ENCODE measurements at regions not wholly inside any gene's neighbourhood (a gene's known extent, or its start where the extent isn't known, plus 50 kb on each side); places are given as distances from the start of the nearest gene placed in this dataset.
"Not testable (repeated sequence)": the region's sequence is repeated elsewhere in the genome, so short reads cannot be mapped to it uniquely, and the experiment has no call there.

DNA sequence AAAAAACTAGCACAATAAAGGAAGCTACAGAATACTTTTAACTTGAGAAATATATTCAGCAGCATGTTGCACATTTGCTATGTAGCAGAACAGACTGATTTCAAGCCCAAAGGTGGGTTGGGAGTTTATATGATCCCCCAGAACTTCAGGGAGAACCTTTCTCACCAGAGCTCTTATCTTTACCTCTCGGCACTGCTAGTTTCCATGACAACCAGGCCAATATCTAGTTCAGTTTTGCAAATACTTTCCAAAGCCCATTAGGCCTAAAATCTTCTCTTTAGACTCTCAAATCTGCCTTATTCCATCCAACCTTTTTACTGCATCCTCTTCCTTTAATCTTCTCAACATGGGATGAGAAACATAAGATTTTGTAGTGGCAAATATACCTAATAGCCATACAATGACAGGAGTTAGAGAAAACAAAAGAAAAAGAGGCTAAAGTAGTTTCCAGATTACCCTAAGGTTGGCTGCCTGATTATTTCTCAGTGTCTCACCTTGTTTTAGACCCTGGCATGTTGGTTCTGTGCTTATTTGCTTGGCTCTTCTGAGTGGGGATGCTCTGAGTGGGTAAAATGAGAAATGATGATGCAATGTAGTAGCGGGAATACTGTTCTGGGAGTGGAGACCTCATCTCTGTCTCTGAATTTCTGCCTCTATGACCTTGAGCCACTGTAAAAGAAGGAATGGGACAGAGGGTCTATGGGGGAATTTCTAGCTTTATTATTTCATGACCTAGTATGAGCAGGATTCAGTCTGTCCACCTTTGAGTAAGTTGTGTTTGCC is 427.6 kb upstream of the STXBP6 start:
- Histone ChIP-seq H3K4me1 (replicated peaks in 1 of 2) (no peaks in the 10 kb centered on the region), H3K27ac (no peak overlapping the region), H3K4me3 (no peak overlapping the region)
- 0 to 90% (median 43%) methylated on average over 1 to 2 of the region's 2 CpGs; no CpG with 5 or more reads in 4 of the 10 experiments for WGBS, 10 experiments
- no peak for ATAC-seq (replicated peaks in 6 of 8)
- in situ Hi-C loops (cut with MboI; ENCODE audit: low pct_unique_long_range_greater_than_20kb in 2 of 9, low sequenced_read_pairs in 9 of 9, unreplicated experiment in 9 of 9): no loop called here

DNA sequence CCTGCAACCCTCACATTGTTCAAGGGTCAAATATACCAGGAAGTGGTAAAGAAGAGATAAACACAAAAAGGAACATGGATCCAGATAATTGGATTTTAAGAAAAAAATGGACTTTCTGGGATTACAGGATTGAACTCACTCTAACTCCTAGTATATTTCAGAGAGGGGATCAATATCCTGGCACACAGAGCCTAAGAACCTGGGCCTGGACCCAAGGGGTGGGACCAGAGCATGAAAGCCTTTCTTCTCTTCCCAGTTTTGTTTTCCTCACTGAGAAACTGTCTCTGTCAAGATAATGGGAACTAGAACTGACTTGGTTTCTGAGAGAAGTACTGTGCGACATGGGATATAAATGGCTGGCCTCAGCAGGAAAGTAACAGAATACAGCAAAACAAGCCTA is 422.8 kb upstream of the STXBP6 start:
- H3K27ac ChIP-seq: no peak overlapping the region
- H3K4me3 ChIP-seq: no peak overlapping the region
- in situ Hi-C loops (cut with MboI; ENCODE audit: low pct_unique_long_range_greater_than_20kb in 2 of 9, low sequenced_read_pairs in 9 of 9, unreplicated experiment in 9 of 9): no loop called here
- H3K4me1 ChIP-seq (replicated peaks in 1 of 2): no peaks in the 10 kb centered on the region
- 0 to 100% (median 91%) methylated on average over 1 of the region's 1 CpG; no CpG with 5 or more reads in 2 of the 10 experiments for WGBS, 10 experiments
- no peak for ATAC-seq (replicated peaks in 6 of 8)

DNA sequence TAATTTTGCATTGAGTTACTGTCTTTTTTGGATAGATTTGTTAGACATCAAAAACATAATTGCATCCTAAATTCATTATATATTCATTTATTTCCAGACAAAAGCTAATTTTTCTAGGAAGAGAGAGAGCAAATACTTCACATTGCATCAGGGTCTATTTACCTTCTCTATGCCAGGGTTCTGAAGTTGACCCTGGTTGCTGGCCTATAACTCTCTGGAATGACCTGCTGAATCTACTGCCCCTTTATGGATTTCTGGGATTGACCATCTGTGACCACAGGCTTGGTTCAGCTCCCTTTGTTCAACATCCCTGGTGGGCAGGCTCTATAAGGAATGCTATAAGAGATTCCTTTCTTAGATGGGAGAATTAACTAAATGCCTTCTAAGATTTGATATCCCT is 414.8 kb upstream of the STXBP6 start:
- H3K27ac ChIP-seq: no peak overlapping the region
- no peak for ATAC-seq (replicated peaks in 6 of 8)
- H3K4me1 ChIP-seq (replicated peaks in 1 of 2): no peaks in the 10 kb centered on the region
- in situ Hi-C loops (cut with MboI; ENCODE audit: low pct_unique_long_range_greater_than_20kb in 2 of 9, low sequenced_read_pairs in 9 of 9, unreplicated experiment in 9 of 9): no loop called here
- no peak overlapping the region for H3K4me3 ChIP-seq

DNA sequence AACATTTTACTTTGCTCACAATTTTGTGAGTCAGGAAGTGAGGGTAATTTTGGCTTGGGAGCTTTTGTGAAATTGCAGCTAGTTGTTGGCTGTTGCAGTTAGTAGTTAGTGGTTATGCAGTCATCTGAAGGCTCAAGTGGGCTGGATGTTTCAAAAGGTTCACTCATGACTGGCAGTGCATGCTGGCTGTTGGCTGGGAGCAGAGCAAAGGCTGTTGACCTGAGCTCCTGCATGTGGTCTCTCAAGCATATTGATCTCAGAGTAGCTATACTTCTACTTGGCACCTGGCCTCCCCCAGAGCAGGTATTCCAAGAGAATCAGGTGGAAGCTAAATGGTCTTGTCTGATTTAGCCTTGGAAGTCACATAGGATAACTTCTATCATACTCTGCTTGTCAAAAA is 414.1 kb upstream of the STXBP6 start:
- in situ Hi-C loops (cut with MboI; ENCODE audit: low pct_unique_long_range_greater_than_20kb in 2 of 9, low sequenced_read_pairs in 9 of 9, unreplicated experiment in 9 of 9): no loop called here
- ATAC-seq (replicated peaks in 6 of 8): no peak
- Histone ChIP-seq H3K4me3 (no peak overlapping the region), H3K4me1 (replicated peaks in 1 of 2) (no peaks in the 10 kb centered on the region), H3K27ac (no peak overlapping the region)

DNA sequence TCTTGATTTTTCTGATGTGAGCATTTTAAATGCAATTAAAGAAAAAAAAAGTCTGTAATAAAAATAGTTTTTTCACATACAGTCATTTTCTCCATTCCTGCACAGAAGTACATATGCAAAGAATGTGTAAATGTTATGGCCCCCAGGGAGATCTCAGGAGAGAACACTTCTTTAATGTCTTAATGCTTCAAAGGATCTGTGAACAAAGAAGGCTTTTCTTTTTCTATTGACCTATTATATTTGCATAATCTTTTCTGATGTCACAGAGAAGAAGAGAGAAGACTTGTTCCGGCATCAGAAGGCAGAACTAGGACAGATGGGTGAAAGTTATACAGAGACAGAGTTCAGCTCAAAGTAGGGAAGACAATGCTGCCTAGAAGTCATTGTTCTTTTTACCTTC is 413.5 kb upstream of the STXBP6 start:
- in situ Hi-C loops (cut with MboI; ENCODE audit: low pct_unique_long_range_greater_than_20kb in 2 of 9, low sequenced_read_pairs in 9 of 9, unreplicated experiment in 9 of 9): no loop called here
- WGBS, 10 experiments: 0 to 29% (median 13%) methylated on average over 1 of the region's 1 CpG; no CpG with 5 or more reads in 4 of the 10 experiments
- Histone ChIP-seq H3K4me3 (no peak overlapping the region), H3K27ac (no peak overlapping the region), H3K4me1 (replicated peaks in 1 of 2) (no peaks in the 10 kb centered on the region)
- peak in 5 of 8 experiments; percentile 35 to 97 (median 72) for ATAC-seq (replicated peaks in 6 of 8)

DNA sequence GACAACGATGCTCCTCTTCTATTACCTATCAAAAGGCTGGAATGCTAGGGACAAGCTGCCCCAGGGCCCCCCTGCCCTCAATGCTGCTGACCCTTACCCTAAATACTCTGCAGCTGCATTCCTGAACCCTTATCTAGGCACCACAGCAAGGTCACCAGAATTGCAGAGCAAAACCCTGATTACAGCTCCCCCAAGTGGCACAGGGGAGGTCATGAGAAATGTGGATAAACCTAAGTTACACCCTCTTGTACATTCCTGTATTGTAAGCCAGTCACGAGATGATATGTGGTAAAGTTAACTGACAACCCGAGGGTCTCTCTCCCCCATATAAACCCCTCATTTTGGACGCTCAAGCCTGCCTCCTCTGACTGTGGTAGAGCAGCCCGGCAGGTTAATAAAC is 411.8 kb upstream of the STXBP6 start:
- H3K4me1 ChIP-seq (replicated peaks in 1 of 2): no peaks in the 10 kb centered on the region
- ATAC-seq (replicated peaks in 6 of 8): no peak
- no peak overlapping the region for H3K4me3 ChIP-seq
- WGBS, 10 experiments: 0 to 100% (median 72%) methylated on average over 1 to 4 of the region's 5 CpGs; no CpG with 5 or more reads in 1 of the 10 experiments
- in situ Hi-C loops (cut with MboI; ENCODE audit: low pct_unique_long_range_greater_than_20kb in 2 of 9, low sequenced_read_pairs in 9 of 9, unreplicated experiment in 9 of 9): no loop called here
- no peak overlapping the region for H3K27ac ChIP-seq

DNA sequence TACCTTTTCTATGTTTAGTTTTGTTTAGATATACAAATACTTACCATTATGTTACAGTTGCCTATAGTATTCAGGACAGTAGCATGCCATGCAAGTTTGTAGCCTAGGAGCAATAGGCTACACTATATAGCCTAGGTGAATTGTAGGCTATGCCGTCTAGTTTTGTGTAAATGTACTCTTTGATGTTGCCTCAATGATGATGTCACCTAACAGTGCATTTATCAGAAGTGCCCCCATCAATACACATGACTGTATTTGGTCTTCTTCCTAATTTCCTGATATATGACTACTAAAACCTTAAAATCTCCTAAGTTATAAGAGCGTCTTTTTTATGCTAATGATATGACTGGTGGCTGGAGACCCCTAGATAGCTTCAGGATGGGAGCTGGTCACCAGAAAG is 394.4 kb upstream of the STXBP6 start:
- WGBS, 10 experiments: 0 to 100% (median 88%) methylated on average over 1 to 2 of the region's 2 CpGs; no CpG with 5 or more reads in 2 of the 10 experiments
- in situ Hi-C loops (cut with MboI; ENCODE audit: low pct_unique_long_range_greater_than_20kb in 2 of 9, low sequenced_read_pairs in 9 of 9, unreplicated experiment in 9 of 9): no loop called here
- no peak for ATAC-seq (replicated peaks in 6 of 8)
- no peak overlapping the region for H3K4me3 ChIP-seq
- no peak overlapping the region for H3K27ac ChIP-seq
- H3K4me1 ChIP-seq (replicated peaks in 1 of 2): no peaks in the 10 kb centered on the region

DNA sequence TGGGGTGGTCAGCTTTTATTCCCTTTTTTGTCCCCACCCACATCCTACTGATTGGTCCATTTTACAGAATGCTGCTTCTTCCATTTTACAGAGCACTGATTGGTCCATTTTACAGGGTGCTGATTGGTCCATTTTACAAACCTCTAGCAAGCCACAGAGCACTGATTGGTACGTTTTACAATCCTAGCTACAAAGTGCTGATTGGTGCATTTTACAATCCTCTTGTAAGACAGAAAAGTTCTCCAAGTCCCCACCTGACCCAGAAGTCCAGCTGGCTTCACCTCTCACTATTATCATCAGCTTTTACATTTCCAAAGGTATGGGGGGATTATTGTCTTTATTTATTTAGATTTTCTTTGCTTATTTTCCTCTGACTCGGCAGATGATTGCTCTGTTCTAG is 390.4 kb upstream of the STXBP6 start:
- 27 to 100% (median 75%) methylated on average over 1 to 2 of the region's 2 CpGs; no CpG with 5 or more reads in 2 of the 10 experiments for WGBS, 10 experiments
- ATAC-seq (replicated peaks in 6 of 8); H3K27ac ChIP-seq; in situ Hi-C loops (cut with MboI; ENCODE audit: low pct_unique_long_range_greater_than_20kb in 2 of 9, low sequenced_read_pairs in 9 of 9, unreplicated experiment in 9 of 9); H3K4me1 ChIP-seq (replicated peaks in 1 of 2); H3K4me3 ChIP-seq: not testable (repeated sequence)

DNA sequence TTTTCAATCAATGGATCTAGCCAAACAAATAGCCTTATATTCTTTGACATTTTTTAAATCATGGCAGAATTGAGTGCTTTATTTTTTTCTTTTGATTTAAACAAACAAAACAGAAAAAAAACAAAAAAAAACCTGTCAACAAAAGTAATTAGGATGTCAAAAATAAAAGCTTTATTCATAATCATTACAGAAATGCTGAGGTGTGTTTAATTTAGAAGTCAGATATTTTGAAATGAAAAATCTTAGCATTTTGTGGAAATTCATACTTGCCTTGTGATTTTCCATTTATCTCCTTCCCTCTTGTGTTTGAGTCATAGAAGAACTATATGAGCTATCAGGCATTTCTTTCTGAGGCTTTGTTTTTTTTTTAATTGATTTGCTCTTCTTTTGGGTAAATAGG is 387.0 kb upstream of the STXBP6 start:
- in situ Hi-C loops (cut with MboI; ENCODE audit: low pct_unique_long_range_greater_than_20kb in 2 of 9, low sequenced_read_pairs in 9 of 9, unreplicated experiment in 9 of 9): no loop called here
- no peak for ATAC-seq (replicated peaks in 6 of 8)
- no peak overlapping the region for H3K4me3 ChIP-seq

DNA sequence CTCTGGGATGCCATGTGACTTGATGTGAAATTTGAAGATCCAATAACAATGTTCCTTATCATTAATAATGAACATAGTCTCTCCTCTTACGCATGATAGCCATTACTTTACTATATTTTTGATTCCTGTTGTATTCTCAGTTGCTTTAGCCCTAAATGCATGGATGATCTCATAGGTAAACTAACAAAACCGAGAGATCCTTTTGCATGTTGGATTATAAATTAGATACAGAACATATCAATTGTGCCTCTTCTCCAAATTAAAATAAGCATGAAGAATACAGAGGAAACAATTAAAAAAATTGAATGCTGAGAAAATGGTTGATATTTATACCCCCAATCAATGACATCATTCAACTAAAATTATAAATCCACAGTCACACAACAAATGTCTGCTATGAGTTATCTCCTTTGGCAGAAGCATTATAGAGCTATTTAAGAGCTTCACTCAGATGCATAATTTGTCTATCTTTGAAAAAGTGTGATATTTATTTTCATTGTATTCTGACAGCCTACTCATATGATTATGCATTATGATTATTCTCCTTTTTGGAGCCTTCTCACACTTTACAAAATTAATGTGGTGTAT is 386.4 kb upstream of the STXBP6 start:
- no peaks in the 10 kb centered on the region for H3K4me1 ChIP-seq (replicated peaks in 1 of 2)
- peak in 3 of 8 experiments; percentile 47 to 82 (median 73) for ATAC-seq (replicated peaks in 6 of 8)
- H3K27ac ChIP-seq: no peak overlapping the region
- WGBS, 10 experiments: 0 to 93% (median 60%) methylated on average over 2 of the region's 2 CpGs; no CpG with 5 or more reads in 1 of the 10 experiments
- H3K4me3 ChIP-seq: no peak overlapping the region
- in situ Hi-C loops (cut with MboI; ENCODE audit: low pct_unique_long_range_greater_than_20kb in 2 of 9, low sequenced_read_pairs in 9 of 9, unreplicated experiment in 9 of 9): no loop called here

More for the DNA sequence above, 387.0 kb upstream of the STXBP6 start:
- Histone ChIP-seq H3K27ac (no peak overlapping the region), H3K4me1 (replicated peaks in 1 of 2) (no peaks in the 10 kb centered on the region)

DNA sequence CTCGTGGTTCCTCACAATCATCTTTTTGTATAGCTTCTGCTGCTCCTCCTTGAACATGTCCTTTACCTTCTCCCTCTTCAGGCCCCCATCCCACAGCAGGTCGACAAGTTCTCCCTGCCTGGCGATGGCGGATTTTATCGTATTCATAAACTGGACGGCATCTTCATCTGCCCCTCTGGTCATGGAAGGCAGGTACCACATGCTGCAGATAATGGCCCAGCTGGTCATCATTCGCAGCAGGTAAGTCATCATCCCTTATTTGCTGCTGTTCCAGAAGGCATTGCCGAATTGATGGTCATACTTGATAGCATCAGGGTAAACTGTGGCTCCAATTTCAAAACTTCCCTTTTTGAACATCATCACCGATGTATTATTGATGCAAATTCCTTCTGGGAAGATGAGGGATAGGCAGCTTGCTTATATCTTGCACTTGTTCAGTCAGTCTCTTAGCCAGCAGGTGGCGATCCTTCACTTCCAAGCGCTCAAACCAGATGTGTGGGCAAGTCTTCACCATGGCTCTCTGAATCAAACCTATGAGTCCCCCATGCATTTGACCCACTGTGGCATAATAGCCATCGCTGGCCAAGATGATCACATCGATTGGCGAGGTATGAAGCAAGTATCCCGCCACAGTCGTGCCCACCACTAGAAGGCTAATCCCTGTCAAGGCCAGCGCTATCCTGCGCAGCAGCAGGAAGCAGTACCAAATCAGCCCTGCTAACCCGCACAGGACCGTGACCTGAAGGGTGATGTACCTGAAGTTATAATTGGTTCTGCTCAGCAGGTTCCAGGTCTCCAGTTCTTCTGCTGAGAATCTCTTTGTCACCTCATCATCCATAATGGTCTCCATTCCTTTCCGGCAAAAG is 381.5 kb upstream of the STXBP6 start:
- Histone ChIP-seq H3K27ac (no peak overlapping the region), H3K4me1 (replicated peaks in 1 of 2) (no peaks in the 10 kb centered on the region), H3K4me3 (no peak overlapping the region)
- in situ Hi-C loops (cut with MboI; ENCODE audit: low pct_unique_long_range_greater_than_20kb in 2 of 9, low sequenced_read_pairs in 9 of 9, unreplicated experiment in 9 of 9): no loop called here
- 0 to 99% (median 76%) methylated on average over 1 to 19 of the region's 21 CpGs; no CpG with 5 or more reads in 1 of the 10 experiments for WGBS, 10 experiments
- ATAC-seq (replicated peaks in 6 of 8): peak in 3 of 8 experiments; percentile 30 to 79 (median 69)

DNA sequence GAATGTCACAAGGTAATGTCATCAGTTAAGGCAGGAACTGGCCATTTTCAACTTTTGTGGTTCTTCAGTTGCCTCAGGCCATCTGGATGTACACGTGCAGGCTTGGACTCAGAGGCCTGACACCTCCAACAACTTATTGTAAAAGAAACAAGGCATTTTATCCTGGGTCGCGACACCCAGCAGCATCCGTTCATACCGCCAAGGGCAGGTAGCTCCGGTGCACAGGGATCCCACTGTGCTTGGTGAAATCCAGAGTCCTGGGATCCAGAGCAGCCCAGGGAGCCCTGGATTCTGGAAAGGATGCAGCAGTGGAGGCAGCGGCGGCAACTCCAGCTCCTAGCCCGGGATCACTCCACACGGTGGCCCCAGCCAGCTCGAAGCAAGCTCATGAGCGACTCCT is 380.9 kb upstream of the STXBP6 start:
- no peak overlapping the region for H3K4me3 ChIP-seq
- ATAC-seq (replicated peaks in 6 of 8): no peak
- H3K27ac ChIP-seq: no peak overlapping the region
- no peaks in the 10 kb centered on the region for H3K4me1 ChIP-seq (replicated peaks in 1 of 2)
- in situ Hi-C loops (cut with MboI; ENCODE audit: low pct_unique_long_range_greater_than_20kb in 2 of 9, low sequenced_read_pairs in 9 of 9, unreplicated experiment in 9 of 9): no loop called here
- 70 to 100% (median 92%) methylated on average over 2 to 7 of the region's 12 CpGs; no CpG with 5 or more reads in 6 of the 10 experiments for WGBS, 10 experiments

DNA sequence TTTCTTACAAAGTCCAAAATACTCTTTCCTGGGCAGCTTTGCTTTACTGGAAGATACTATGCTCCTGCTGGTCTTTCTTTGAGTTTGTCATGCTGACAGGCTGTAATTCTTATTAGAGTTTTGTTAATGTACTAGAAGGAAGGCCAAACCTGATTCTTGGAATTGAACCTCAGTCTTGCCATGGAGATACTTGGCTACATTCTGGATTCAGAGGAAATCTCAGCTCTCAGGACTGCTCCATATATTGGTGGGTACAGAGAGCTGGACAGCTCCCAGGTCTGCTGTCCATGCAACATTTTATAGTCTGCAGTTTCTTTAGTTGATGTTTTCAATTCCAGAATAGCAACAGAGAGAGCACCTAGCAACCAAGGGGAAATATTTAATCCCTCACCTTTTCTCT is 363.1 kb upstream of the STXBP6 start:
- peak in 1 of 8 experiments; percentile 70 for ATAC-seq (replicated peaks in 6 of 8)
- Histone ChIP-seq H3K4me1 (replicated peaks in 1 of 2) (peaks cover 7 to 14% of the 10 kb centered on the region in 2 donors), H3K4me3 (no peak overlapping the region), H3K27ac (no peak overlapping the region)
- in situ Hi-C loops (cut with MboI; ENCODE audit: low pct_unique_long_range_greater_than_20kb in 2 of 9, low sequenced_read_pairs in 9 of 9, unreplicated experiment in 9 of 9): loop anchor here in 1 of 9 experiments (25.0 kb wide), 1 partner anchor 676 kb away; no protein-coding TSS in a partner anchor

Data from motor neuron (in vitro differentiated cells).